Kidney glomerular epithelial cell (primary cell): ENCODE measurements at regions not wholly inside any gene's neighbourhood (a gene's known extent, or its start where the extent isn't known, plus 50 kb on each side); places are given as distances from the start of the nearest gene placed in this dataset.
"Not testable (repeated sequence)": the region's sequence is repeated elsewhere in the genome, so short reads cannot be mapped to it uniquely, and the experiment has no call there.

Source experiments
- DNase-seq: peaks from one replicate; lab custom pipeline; 2025; lab: John Stamatoyannopoulos, UW

DNA sequence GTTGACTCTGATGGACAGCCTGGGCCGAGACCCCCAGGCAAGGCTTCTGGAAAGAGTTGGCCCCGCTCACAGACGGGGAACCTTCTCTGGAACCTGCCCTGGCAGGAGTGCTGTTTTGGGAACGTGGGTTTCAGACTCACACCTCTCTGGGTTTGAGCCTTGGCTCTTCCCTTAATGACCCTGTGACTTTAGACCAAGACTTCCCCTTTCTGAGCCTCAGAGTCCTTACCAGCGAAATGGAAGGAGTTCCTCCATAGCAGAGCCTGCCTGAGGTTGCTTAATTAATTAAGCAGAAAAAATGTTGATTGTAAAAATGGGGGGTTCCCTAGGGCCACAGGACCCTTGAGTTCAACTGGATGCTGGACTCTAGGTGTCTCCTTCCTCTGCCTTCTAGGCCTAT lies 408.2 kb downstream of the SEC14L1 start:
- DNase-seq: no peak

DNA sequence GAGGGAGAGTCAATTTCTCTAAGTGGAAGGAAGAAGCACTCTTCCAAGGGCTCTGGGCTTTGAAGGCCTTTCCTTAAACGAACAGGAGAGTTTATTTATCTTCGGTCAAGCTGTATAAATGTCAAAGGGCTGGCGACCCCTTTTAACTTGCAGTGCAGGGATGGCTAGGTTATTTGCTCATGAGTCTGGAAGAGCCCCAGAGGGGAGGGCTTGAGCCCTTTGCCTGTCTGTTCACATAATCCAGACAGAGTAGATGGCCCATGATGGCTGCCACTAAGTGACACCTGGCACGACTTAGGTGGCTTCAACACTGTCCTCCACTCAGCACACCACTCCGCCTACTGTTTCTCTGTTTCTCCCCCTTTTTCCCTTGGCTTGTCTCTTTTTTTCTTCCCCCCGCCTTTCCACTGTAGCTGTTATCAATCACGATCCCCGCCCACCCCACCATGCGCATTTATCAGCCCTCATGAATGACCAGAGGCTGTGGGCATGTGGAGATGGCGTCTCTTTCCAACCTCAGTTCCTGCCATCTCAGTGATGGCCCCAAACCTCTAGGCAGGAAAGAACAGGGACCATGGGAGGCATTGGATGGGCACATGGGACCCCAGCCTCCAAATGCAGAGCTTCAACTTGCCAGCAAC lies 408.7 kb upstream of the TNRC6C start:
- DNase-seq: no peak

DNA sequence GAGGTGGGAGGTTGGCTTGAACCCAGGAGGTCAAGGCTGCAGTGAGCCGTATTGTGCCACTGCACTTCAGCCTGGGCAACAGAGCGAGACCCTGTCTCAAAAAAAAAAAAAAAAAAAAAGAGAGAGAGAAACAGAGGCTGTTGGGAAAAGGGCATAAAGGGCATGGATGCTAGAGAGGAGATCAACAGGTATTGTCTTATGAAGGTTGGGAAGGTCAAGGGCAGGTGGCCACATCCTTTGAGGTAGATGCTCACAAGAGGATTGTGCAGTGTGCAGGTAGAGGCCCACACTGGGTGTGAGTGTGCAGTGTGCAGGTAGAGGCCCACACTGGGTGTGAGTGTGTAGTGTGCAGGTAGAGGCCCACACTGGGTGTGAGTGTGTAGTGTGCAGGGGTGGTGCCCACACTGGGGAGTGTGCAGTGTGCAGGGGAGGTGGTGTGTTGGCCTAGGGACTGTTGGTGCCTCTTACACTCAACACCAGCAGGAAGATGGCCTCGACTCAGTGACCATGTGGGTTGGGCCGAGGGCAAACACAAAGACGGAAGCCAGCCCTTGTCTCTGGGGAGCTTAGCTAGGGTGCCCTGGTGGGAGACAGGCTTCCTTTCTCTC lies 404.9 kb upstream of the TNRC6C start:
- no peak for DNase-seq

DNA sequence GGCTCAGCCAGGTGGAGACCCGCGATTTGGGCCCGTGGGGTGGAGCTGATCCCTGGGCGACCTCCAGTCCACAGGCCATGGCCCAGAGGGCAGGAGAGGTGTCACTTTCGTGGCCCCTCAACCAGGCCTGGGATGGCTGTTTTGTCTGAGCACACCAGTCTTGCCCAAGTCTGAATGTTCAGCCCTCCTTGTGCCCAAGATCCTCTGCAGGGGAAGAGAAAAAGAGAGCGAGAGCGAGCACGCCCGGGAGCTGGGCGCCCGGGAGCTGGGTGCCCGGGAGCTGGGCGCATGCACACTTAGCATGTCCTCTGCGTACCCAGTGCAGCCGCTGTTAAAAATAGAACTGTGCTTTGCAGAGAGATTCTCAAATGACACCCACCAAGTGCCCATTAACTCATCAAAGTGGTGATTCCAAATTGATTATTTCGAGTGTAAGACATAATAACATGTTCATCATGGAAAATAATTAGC lies 403.3 kb upstream of the TNRC6C start:
- no peak for DNase-seq

DNA sequence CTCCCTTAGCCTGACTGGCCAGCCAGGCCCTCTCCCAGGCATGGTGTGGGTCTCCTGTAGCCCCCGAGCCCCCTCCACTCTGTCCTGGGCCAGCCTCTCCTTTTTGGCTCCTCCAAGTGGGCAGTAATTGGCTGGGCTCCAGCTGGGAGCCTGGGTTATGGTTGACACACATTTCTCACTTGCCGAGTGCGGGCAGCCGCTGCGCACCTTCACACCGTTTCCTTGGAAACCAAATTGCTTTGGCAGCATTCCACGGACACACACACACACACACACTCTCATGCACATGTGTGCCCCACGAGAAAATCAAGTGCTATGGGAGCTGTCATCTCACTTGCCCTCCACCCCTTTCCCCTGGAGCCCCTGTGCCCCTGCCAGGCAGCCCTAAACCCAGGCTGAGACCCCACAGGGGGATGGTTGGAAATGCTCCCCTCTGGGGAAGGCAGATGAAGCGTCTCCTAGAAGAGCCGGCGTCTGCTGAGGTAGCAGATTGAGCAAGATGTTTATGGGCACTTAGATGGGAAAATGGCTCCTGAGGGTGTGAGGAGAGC lies 402.7 kb upstream of the TNRC6C start:
- DNase-seq: peak; percentile 25

DNA sequence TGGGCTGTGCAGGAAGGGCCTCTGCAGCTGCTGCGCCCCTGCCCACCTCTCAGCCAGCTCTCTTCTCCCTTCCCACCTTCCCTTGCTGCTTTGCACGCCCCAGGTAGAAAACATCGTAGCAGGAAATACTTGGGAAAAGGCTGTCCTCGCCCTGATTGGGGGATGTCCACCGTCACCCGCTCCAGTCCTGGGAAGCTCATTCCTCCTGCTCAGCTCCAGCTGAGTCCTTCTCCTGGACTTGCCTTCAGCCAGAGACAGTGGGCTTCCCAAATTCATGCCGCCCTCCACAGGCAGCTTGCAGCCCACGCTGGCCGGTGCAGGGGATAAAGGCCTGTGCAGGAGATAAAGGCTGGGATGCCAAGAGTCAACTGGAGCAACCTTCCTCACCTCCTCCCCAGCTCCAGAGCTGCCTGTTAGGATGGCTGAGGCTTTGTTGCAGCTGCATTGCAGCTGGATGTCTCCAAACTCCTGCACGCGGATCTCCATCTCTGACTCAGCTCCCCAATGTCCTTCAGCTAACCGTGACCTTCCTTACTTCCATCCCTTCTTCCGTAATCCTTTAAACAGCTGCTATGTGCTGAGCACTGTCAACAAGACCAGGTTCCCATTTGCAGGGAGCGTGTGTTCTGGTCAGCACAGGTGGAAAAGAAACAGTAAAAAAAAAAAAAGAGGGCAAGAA lies 402.0 kb upstream of the TNRC6C start:
- no peak for DNase-seq

DNA sequence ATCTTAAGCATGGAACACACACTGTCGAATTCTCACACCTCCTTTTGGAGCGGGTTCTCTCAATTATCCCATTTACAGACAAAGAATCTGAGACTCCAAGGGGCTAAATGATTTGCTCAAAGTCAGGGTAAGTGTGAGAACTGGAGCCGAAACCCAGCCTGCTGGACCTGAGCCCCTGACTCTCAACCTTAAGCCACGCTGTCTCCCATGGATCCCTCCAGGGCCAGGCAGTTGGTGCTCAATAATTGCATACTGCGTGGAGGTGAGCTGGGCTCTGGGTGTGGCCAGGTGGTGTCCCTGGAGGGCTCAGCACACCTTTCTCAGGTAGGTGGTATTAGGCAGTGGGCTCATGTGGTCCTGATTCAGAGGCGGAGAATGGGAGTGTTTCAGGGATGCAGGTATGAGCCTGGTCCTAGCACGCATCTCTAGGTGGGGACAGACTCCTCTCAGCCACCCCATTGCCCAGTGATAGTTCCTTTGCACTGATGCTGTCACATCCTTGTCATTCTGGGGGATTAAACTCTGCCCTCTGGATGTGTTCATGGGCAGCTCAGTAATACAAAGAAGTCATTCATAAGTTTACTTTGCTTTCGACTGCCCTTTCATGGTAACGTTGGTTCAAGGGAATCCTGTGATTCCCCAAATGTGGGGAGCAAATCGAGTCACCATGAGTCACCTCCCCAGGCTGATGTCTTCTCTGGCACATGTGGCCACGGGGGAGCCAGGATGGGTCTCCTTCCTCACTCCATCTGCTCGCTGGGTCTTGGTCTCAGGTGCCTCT lies 399.5 kb upstream of the TNRC6C start:
- DNase-seq: no peak

DNA sequence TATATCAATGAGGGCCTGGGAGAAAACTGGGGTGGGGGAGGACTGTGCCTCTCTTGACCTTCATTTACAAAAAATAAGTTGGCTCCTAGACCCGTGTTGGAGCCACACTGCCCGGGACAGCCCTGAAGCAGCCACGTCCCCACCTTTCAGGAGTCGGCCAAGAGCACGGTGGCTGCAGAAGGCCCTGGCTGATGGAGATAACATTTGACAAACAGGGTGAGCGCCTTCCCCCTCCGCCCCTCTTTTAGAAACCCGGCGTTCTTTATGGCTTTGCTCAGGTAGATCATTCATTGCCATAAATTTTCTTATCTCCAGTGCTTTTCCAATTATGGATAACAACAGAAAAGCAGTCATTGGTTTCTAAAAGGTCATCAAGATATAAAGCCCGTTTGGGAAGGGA lies 398.1 kb upstream of the TNRC6C start:
- DNase-seq: no peak

DNA sequence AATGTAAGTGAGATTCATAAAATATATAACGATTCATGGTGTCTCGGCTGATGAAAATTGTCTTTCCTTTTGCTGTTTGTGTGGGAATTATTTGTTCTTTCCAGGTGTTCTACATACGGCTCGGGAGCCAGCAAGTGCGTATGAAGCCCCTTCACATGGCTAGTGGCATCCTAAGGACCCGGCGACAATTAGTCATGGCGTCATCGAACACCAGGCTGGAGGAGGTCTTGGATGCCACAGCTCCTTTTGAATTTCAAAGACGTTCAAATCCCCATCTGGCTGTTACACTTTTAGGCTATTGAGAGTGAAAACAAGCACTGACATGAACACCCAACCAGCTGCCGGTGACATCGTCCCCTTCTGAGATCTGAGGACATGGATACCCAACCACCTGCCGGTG lies 397.7 kb upstream of the TNRC6C start:
- no peak for DNase-seq

DNA sequence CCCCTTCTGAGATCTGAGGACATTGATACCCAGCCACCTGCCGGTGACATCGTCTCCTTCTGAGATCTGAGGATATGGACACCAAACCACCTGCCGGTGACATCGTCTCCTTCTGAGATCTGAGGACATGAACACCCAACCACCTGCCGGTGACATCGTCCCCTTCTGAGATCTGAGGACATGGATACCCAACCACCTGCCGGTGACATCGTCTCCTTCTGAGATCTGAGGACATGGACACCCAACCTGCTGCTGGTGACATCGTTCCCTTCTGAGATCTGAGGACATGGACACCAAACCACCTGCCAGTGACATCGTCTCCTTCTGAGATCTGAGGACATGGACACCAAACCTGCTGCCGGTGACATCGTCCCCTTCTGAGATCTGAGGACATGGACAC lies 396.1 kb upstream of the TNRC6C start:
- DNase-seq: not testable (repeated sequence)

DNA sequence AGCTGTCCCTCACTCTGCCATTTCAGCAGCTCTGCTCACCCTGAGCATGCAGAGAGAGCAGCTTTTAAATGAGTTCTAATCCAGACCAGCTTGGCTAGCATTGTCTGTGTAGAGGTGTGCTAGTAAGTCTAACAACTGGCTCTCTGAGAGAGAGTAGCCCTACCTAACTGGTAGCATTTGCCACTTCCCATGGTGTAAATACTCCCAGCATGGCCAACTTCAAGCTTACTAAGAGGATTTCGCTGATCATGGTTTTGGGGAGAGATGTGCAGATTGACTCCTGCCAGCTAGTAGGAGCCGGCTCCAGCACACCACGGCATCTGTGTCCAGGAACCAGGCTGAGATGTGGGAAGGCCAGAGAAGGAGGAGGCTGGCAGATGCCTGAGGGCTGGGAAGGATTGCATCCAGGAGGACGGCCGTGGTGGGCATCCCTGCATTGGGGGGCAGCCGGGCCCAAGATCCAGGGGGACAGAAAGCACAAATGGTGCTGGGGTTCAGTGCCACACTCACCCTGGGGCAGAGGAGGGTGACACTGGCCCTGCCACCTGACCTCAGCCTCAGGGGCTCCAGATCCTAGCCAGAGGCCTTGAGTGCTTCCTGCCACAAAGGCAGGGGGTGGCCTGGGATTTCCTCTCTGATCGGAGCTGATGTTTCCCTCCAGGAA lies 394.9 kb upstream of the TNRC6C start:
- DNase-seq: no peak

DNA sequence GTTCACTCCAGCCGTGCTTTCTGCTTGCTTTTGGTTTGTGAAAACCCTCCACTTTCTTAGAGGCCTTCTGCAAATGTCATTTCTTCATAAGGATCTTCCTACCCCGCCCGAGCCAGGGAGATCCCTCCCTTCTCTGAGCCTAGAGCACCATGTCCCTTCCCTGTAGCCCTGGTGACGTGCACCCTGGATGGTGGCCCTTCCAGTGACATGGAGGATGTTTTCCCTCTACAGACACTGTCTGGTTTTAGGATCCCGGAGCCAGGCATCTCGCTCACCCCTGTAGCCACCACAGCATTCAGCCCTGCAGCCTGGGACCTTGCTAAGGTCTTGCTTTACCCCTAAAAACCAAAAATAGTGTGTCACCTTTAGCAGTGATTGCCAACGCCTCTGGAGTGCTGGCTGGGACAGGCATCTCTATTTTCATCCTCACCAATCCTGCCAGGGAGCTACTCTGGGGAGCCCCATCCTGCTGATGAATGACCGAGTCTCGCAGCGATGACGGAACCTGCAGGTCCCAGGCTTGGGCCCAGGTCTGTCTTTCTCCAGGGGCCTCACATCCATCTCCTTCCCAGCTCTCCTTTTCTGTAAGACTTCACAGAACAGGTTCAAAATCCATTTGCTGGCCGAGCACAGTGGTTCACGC lies 394.1 kb upstream of the TNRC6C start:
- no peak for DNase-seq

DNA sequence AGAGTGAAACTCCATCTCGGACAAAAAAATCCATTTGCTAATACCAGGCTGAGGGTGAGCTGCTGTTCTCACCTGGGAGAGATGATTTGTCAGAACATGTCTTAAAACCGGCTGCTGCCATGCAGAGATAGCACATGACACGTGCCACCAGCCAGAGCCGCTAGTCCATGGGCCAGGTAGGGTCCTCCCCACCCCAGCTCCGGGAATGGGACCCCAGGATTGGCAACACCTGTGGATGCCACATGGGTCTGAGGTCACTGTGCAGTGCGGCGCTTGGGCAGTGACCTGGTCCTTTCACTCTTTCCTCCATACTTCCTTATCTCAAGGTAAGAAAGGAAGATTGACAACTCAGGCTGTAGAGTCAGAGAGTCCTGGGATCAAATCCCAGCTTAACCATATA lies 393.3 kb upstream of the TNRC6C start:
- DNase-seq: no peak

DNA sequence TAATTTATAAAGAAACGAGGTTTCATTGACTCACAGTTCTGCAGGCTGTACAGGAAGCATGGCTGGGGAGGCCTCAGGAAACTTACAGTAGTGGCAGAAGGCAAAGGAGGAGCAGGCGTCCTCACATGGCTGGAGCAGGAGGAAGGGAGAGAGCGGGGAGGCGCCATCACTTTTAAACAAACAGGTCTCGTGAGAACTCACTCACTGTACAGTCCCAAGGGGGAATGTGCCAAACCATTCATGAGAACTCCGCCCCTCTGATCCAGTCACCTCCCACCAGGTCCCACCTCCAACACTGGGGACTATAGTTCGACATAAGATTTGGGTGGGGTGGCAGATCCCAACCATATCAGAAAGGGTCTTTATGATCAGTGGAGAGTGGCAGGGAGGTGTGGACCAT lies 392.4 kb upstream of the TNRC6C start:
- DNase-seq: no peak

DNA sequence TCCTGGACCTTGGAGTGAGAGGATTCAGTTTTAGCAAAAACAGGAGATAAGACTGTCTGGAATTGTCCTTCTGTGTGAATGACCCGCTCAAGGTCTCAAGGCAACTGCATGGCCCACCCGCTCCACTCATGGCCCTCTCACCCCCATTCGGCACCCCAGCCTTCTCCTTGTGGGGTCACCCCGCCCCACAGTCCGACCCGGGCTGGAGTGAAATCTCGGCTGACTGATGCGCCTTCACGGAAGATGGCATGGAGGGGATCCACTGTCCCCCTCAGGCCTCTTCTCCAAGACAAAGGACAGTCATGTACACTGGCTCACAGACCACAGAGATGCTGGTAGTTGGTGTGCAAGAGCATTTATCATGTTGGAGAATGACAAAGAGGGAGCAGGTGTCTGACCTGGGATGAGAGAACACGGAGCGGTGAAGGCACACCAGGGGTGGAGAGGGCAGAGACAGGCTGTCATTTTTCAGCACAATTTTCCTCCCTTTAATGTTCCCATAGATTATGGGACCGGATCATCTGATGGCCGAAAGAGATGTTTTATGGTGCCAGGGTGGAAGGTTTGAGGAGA lies 391.9 kb upstream of the TNRC6C start:
- DNase-seq: no peak

DNA sequence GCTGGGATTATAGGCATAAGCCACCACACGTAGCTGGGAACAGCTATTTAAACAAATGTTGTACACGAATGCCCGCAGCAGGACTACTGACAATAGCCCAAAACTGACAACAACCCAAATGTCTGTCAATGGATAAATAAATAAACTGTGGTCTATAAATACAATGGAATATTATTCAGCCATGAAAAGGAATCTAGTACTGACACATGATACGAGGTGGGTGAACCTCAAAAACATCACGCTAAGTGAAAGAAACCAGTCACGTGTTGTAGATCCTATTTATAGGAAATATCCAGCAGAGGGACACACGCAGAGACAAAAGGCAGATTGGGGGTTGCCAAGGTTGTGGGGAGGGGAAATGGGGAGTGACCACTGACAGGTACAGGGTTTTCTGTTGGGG lies 390.0 kb upstream of the TNRC6C start:
- no peak for DNase-seq

DNA sequence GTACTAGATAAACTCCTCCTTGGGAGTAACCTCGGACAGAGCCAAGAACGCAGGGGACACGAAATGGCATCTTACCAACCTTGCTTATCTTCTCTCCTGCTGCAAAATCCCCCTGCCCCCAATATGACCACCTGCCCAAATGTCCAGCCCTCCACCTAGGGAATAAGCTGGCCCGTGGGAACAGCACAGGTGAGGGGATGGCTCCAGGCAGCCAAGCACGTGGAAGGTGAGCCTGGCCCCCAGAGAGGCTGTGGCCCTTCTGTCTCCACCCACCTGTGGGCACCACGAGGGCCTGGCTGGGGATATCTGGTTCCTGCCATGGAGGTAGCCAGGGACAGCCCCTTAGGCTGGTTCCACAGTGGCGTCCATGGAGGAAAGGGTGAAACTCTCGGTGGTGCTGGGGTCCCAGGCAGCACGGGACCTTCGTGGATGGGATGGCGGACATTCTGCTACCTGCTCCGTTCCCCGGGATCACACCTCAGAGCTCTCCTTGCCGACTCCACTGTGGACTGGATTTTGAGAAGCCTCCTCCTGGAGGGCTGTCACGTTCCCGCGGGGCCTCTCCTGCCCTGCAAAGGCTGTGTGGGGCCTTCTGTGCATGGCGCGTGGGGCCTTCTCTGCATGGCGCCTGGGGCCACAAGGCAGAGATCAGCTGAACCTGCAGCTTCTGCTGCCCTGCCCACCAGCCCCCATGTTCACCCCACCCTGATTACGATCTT lies 388.5 kb upstream of the TNRC6C start:
- DNase-seq: no peak

DNA sequence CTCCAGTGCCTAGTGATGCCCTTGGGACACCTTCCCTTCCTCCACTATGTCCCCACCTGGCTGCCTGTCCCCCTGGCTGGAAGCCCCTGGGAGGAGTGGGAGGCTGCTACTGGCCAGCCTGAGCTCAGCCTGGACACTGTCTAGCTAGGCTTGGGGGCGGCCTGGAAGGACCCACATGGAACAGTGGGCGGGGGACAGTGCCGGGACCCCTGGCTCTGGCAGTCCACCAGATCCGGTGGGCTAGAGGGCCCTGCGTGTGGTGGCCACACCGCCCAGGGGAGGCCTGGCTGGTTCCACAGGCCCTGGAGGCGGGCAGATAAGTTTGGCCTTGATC lies 388.0 kb upstream of the TNRC6C start:
- DNase-seq: no peak

DNA sequence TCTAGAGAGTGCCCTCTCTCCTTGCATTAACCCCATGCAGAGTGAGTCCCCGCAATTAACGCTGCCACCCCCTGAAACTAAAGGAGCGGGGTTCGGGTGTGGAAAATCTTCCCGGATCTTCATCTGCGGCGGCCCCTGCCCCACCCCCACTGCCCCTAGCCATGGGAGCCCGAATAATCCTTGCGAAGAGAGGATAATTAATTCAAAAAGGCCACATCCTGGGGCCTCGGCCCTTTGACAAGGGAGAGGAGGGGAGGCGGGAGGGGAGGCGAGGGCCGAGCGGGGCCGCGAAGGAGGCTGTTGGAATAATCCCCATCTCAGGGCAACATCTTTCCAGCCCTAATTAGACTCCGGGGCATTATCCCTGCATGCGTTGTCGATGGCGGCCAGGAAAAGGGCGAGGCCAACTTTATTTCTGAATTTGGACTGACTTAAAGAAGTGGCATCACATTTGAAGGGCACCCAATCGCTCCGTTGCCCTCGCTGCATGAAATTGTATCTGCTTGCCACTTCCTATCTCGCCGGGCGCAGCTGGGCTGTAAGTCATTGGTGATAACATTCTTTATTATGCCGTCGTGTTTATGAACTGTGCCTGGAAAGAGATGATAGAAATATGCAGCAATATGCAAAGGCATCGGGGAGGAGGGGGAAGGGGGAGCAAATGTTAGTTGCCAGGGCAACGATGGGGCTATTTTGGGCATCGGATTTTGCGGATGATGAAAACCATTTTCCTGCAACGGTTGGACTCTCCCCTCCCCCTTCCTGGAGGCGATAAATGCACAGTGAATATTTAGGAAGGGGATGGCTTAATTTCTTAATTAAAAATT lies 387.1 kb upstream of the TNRC6C start:
- DNase-seq: no peak
